GM18868 (cell line): ENCODE measurements at regions not wholly inside any gene's neighbourhood (a gene's known extent, or its start where the extent isn't known, plus 50 kb on each side); places are given as distances from the start of the nearest gene placed in this dataset.

Source experiments
- ATAC-seq: cut with Tn5 transposase; IDR thresholded peaks from one replicate; pipeline ENCODE4 v1.9.1; 2021; ENCODE audit warnings: mild to moderate bottlenecking, moderate library complexity; ENCODE audit not compliant: unreplicated experiment

DNA sequence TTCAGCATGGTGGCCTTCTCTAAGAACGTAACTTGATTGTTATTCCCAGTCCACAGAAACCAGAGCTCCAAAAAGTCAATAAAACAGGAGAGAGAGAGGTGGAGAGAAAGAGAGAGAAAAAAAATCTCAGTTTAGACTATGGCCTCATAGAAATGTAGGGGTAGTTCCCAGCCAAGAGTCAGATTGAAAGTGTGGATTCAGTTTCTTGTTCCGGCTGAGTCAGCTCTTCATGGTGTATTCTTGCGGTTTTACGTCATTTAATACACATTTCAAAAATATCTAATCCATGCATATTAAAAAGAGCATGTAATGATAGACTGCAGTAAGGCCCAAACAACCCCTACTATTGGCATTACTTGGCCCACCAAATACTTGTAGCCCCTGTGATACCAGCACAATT lies 303.9 kb downstream of the ETAA1 start:
- ATAC-seq = no peak

DNA sequence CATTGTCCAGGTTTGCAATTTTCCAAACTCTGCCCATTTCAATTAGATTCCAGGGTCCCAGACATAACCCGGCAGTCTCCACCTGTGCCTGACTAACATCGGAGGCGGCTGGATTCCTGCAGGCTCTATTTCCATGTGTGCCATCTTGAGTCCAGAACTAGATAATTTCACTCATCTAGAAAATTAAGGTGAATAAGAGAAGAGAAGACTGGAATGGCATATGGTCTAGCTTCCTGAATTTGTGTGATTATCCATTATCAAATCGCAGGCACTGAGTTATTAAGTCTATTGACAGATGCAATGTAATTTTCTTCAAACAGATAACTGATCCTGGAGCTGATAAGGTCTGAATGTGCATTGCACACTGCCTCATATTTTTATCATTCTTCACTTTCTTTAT lies 305.2 kb downstream of the ETAA1 start:
- ATAC-seq = no peak

DNA sequence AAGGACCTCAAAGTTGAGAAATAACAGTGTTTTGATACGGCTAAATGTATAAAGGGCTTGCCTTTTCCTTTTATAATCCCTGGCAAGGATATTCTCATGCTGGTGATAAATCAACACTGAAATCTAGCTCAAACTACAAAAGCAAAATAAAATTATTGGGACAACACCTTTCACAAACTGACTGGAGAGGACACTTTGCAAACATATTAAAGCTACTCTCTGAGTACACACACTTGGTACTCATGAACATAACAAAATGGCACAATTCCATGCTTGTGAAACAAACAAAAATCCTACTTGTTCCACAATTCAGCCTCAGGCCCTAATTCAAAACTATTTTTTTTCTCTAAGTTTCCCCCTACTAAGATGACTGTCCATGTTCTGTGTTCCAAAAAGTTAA lies 305.8 kb downstream of the ETAA1 start:
- no peak for ATAC-seq

DNA sequence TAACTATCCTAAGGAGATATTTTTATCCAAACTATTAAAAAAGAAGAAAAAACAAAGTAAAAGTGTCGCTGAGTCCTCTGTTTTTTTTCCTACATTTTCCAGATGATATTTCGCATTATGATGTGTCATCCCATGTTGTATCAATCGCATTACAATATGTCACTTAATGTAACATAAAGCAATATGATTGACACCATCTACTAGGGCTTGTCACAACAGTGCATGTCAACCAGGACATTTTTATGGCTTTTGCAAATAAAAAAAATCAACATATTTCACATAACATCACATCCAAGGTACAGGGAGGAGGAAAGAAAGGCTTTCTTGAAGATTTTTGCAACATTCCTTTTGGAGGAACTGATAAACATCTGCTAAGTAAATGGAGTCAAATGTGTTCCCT lies 308.9 kb downstream of the ETAA1 start:
- no peak for ATAC-seq

DNA sequence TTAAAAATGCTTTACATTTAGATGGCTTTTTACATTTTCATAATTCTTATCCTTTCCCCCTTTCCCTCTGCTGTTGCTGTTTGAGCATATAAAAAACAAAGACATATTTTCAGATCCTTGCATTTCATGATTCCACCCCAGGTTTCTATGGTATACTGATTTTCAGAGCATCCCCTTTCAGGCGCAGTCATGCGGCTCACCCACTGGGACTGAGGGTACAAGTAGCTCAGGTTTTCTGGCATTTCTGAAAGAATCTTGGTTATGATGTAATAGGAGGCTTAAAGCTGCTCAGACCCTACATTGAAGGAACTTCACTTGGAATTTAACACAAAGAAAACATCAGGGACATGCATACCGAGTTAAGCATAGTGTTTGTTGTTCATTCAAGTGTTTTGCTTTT lies 310.8 kb downstream of the ETAA1 start:
- no peak for ATAC-seq

DNA sequence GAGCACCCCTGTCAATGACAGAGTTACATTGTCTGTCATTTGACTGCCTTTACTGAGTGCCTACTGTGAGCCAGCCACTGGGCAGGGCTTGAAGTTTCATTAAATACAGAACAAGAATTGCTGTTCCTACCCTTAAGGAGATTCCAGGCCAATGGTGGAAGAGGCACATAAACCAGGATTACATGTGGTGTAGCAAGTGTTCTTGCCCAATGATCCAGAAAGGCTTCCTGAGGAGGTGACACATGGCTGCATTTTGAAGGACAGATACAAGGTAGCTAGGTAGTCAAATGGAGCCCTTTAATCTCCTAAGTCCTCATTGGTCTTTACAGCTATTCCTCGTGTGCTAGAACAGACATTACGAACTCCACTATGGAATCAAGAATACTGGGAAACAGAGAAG lies 312.7 kb downstream of the ETAA1 start:
- no peak for ATAC-seq

DNA sequence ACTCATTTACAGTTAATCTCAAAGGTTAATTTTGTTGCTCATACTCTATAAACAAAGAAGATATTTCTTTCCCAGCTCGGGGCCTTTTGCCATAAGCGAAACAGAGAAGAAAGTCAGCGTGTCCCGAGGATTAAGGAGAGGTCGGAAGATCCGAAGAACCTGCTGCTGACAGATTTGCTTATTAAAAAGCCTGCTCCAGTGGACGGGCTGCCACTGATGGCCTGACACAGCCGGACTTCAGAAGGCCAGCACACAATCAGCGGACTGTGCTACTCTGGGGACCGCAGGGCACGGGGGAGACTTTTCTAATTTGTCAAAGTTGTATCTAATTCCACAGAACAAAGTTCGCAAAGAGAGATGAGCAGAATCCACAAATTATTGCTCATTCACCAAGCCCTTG lies 315.4 kb downstream of the ETAA1 start:
- ATAC-seq = no peak

DNA sequence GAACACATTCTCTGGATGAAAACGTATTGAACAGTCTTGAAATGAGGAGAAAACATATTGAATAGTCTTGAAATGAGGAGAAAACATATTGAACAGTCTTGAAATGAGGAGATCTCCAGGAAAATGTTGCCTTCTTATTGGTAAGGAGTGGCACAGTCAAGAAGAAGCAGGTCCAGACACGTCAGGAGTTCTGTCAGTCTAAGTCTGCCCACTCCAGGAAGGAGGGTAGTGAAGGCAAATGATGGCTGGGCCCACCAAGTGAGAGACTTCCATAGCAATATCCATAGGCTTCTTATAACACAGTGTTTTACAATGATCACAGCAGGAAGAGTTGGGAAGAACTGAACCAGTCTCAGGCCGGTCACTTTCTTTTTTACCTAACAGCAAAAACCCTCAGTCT lies 316.2 kb downstream of the ETAA1 start:
- no peak for ATAC-seq

DNA sequence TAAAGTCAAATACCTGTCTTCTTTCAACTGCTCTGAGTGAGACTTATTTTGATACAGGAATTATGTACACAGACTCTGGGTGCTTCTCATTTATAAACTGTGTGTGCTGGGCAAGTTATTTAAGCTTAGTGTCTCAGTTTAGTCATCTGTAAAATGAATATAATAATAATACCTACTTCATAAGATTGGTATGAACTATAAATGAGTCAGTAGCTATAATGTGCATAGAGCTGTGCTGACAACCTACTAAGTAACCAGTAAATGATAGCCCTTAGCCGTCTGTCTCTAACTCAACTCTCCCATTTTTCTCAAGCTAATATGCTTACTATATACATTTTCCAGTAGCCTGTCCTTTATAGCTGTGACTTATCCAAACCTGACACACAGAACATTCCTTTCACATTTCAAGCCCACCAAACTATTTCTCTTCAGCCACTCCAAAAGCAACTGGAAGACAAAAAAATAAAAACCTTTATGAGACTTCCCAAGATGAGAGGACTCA lies 319.8 kb downstream of the ETAA1 start:
- ATAC-seq = no peak

DNA sequence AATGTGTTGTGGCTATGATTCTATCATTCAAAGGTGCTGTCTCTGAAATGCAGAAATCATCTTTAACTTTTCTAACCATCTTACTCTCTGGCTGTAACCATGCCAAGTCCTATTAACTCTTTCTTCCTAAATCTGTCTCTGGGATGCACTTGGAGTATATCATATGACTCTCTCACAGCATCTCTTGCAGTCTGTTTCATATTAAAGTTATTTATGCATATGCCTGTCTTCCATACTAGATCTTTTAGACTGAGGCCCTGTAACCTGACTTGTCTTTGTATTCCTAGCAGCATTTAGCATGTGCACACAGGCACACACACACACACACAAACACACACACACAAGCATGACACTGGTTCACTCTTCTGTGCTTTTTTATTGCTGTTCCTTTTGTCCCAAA lies 320.6 kb downstream of the ETAA1 start:
- no peak for ATAC-seq

DNA sequence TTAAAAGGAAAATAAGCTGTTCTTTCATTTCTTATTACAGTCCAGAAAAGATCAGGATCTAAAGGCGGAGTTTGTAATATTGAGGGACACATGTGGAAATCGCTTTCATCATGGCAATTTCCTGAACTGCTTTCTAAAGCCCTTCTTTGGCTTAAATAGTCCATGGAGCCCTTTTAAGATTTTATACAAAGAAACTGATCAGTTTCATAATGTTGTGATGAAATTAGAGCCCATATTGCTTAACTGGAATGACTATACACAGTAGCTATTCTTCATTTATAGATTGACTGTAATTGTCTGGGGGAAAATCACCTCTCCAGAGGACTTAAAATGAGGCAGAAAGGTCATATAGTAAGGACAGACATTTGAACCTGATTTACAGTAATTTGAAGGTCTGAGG lies 322.2 kb downstream of the ETAA1 start:
- ATAC-seq = no peak

DNA sequence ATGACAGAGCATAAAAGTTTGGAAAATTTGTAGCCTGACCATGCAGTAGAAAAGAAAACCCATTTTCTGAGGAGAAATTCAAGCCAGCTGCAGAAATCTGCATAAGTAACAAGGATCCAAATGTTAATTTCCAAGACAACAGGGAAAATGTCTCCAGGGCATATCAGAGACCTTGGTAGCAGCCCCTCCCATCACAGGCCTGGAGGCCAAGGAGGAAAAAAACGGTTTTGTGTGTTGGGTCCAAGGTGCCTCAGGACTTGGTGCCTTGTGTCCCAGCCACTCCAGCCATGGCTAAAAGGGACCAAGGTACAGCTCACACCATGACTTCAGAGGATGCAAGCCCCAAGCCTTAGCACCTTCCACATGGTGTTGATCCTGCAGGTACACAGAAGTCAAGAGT lies 324.4 kb downstream of the ETAA1 start:
- ATAC-seq = no peak

DNA sequence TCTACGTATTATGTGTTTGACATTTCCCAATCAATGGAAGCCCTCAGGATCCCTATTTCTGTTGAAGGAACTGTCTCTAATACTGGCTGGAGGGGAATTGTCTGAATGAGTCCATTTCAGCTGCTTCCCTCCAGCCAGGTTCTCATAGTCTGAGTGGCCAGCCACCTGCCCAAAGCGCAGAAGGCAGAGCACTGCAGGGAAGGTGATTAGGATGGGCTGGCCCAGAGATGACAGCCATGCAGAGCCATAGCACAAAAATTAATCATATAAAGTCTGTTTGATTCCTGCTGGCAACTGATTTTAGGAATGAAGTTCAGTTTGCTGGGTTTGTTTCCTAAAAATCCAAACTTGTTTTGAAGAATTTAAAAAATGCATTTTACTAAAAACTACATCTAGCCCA lies 327.1 kb downstream of the ETAA1 start:
- ATAC-seq = no peak

DNA sequence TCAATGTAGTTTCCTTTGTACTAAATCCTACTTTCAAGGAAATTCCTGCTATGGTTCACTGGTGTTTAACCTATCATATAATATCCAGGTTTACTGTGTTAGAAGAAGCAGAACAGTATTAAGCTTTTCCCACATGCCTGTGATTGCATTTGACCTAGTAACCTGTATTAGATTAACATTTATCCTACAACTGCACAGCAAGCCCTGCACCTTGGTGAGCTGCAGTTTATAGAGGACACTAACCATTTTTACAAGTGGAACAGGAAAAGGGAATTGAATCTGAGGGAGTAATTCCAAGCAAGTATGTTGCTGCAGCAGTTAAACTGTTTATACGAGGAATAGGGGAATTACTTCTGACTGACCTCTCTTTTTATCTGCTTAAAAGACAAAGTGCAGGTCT lies 328.6 kb downstream of the ETAA1 start:
- ATAC-seq = no peak

DNA sequence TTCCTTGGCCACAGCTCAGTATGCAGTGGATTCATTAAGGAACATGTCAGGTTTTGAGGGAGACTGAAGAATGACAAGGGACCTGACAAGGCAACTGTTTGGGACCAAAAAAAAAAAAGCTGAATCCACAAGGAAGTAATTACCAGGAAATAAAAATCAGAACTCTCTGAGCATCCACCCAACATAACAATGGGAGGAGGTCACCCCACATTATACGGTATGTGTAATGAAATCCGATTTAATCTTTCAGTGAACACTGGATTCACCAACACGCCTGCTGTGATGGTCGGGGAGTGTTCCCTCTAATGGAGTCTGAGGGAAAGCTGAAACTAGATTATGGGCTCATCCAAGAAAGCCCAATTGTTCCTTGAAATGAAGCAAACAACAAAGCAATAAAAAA lies 329.3 kb downstream of the ETAA1 start:
- no peak for ATAC-seq

DNA sequence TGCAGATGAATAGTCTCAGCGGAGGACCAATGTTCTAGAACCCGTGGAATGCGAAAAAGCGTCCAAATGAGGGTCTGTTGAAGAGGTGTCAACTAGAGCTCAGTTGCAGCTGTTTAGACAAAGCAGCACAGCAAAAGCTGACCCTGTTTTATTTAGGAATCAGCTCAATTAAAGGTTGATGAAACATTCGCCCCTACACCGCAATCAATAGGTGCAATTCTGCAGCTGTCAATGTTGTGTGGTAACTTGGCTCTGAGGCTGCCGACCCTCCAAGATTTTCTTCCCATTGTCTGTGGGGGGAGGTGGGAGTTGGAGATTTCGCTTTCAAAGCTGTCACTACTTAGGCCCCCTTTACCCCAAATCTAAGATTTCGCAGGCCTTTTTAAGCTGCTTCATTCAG lies 330.0 kb downstream of the ETAA1 start:
- ATAC-seq = no peak

DNA sequence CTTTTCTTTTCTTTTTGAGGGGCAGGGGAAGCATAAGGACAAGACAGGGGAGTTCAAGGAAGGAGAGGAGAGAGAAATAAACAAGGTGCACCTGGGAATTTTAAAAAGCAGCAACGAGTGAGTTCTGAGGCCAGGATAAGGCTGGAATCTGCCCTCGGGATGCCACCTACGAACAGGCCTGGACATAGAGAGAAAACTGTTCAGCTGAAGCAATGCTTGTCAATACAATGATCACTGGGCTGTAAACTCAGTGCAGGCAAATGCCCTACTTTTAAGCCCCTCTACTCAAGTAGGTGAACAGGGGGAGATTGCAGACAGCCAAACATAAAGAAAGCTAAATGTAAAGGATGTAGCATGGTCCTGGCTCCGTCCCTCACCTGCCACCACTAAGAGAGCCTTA lies 330.5 kb downstream of the ETAA1 start:
- ATAC-seq = no peak

DNA sequence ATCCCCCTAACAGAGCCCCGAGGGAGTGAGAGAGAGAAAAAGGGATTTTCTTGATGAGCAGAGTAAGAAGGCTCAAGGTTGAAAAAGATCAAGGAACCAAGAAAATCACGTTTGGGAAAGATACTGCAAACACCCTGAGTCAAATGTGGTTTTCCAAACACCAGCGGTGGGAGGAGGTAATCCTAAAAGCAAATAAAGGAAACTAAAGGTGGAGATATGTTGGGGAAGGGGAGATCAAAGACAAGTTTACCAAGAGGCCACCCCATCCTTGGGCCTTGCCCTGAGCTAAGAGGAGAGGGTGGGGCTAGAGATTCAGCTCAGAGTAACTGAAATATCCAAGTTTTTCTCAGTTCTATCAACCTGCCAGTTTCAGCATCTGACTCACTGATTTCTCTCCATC lies 332.3 kb downstream of the ETAA1 start:
- no peak for ATAC-seq

DNA sequence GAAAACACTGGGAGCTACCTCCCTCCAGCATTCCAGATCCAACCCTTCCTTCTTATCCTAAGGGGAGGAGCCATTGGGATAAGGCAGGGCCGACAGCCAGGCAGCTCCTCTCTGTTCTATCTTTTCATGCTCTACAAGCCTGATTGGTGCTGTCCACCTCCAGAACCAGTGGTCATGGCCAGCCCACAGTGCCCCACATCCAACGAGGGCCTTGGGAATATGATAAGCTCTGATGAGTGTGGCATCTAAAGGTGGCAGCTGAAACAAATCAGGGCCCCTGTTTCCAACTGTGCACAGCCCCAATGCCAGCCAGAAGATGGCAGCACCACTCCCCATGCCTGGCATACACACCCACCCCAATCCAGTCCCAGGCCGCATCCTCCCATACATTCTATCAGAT lies 329.3 kb downstream of the C1D start:
- peak; percentile 79 for ATAC-seq

DNA sequence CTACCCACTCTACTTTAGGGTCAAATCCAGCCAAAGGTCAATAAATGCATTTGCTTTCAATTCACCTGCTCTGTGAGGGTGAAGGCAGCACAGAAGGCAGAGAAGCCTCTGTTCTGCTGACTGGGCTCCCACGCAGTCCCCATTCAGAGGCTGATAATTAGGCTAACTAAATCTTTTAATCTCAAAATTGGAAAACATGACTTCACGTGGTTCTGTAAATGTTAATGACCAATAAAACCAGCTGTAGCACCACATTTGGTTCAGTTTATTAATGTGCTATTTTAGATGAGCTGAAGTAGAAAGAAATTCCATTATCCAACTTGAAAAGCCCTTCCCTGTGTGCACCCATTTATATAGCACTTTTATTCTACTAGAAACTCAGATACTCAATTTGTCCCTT lies 310.6 kb downstream of the C1D start:
- no peak for ATAC-seq

DNA sequence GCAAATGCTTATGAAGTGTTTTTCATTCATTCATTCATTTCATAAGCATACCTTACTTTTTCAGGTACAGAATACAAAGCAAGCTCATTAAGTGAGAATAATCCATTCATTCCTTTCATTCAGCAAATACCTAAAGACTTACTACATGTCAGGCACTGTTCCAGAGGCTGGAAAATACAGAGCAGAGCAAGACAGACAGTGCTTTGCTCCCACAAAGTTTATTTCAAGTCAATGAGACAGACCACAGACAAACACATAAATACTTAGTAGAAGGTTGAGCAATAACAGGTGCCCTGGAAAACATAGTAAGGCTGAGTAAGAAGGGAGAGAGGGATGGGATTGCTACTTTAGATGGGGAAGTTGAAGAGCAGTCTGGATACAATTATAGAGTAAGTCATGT lies 309.8 kb downstream of the C1D start:
- ATAC-seq = no peak

DNA sequence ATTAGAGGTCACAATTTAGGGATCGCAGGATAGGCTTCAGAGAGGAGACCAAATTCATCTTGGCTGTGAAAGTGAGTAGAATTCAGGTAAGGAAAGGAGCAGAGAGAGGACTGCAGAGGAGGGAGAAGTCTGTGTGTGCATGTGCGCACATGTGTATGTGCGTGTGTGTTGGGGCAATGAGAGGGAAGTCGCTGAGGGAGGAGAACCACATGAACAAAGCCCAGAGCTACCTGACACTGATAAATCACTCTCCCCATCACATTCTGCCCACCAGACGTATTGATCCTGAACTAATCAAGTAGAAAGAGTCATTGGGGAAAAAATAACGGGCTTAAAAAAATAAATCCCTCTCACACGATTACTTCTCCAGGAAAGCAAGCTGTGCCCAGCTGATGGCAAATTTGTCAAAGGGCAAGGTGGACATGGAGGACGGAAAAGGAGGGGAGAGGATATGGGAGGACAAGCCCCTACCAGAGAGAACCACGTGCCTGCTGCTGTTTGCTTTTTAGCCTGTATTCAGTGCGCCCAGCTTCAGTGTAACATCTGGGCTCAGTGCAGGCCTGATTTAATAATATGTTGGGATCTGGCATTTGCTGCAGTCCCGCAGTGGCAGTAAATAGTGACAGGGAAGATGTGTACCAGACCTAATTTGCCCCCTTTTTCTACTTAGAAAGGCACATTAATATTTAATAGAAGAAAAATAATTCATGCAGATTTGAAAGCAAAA lies 307.5 kb downstream of the C1D start:
- ATAC-seq = no peak

DNA sequence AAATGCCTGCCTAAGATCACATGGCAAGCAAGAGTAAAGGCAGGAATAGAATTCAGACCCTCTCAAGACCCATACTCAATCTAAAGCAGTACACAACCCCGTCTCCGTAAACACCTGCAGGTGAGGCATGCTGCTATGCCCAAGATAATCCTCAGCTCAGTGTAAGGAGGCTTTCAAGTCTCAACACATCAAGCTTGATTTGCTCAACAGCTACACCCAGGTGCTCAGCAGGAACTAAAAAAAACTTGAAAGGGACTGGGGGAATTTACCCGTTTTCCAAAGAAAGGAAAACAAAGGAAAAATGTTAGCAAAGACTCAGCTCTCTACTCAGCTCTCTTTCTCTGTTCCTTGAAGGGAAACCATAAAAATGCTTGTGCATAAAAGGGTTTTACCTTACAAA lies 301.8 kb downstream of the C1D start:
- no peak for ATAC-seq
